Mesenchymal stem cell (in vitro differentiated cells and primary cell): ENCODE measurements at regions not wholly inside any gene's neighbourhood (a gene's known extent, or its start where the extent isn't known, plus 50 kb on each side); places are given as distances from the start of the nearest gene placed in this dataset.
A peak's percentile ranks its signal among the peaks of the same experiment; 100 is the strongest.

Experiments
- DNase-seq: peaks from one replicate; pipeline ENCODE4 v3.0.0-alpha.2; 2013
- H2AFZ ChIP-seq: one replicate; pipeline ENCODE4 v1.6.1; 2013; ENCODE audit warnings: low read depth, mild to moderate bottlenecking, control low read depth, inconsistent platforms, low read length, moderate library complexity
- H2AK5ac ChIP-seq: 2 replicates; pipeline ENCODE4 v1.6.1; 2013; ENCODE audit warnings: low read length, moderate library complexity, mild to moderate bottlenecking, inconsistent platforms; ENCODE audit not compliant: severe bottlenecking
- H2BK120ac ChIP-seq: one replicate; pipeline ENCODE4 v1.6.1; 2013; ENCODE audit warnings: low read depth, mild to moderate bottlenecking, inconsistent platforms, low read length, moderate library complexity
- H2BK12ac ChIP-seq, 2 experiments: one replicate each; pipeline ENCODE4 v1.6.1; 2013; ENCODE audit warnings: inconsistent platforms in 2 of 2, low read length in 2 of 2, mild to moderate bottlenecking in 2 of 2, moderate library complexity in 2 of 2, control low read depth in 1 of 2
- H2BK15ac ChIP-seq: one replicate; pipeline ENCODE4 v1.6.1; 2013; ENCODE audit warnings: mild to moderate bottlenecking, low read depth, inconsistent platforms; ENCODE audit not compliant: poor library complexity, severe bottlenecking
- H2BK5ac ChIP-seq: 2 replicates; pipeline ENCODE4 v1.6.1; 2013; ENCODE audit warnings: low read depth, mild to moderate bottlenecking, low read length, control low read depth, inconsistent platforms; ENCODE audit not compliant: poor library complexity, severe bottlenecking
- H3K14ac ChIP-seq, 2 experiments: one replicate each; pipeline ENCODE4 v1.6.1; 2013; ENCODE audit warnings: inconsistent platforms in 2 of 2, low read length in 2 of 2, control low read depth in 1 of 2, mild to moderate bottlenecking in 1 of 2, moderate library complexity in 1 of 2
- H3K18ac ChIP-seq, 2 experiments: one replicate each; pipeline ENCODE4 v1.6.1; 2013; ENCODE audit warnings: inconsistent platforms in 2 of 2, low read length in 2 of 2, control low read depth in 1 of 2, low read depth in 1 of 2, mild to moderate bottlenecking in 1 of 2
- H3K23ac ChIP-seq, 2 experiments: one replicate each; pipeline ENCODE4 v1.6.1; 2013; ENCODE audit warnings: inconsistent platforms in 2 of 2, low read length in 2 of 2, mild to moderate bottlenecking in 2 of 2, moderate library complexity in 2 of 2, control low read depth in 1 of 2
- H3K27ac ChIP-seq: 2 replicates; pipeline ENCODE4 v1.5.1; 2013; ENCODE audit warnings: mild to moderate bottlenecking, moderate library complexity, low read length, control low read depth, inconsistent platforms; ENCODE audit not compliant: poor library complexity, severe bottlenecking
- H3K27me3 ChIP-seq, 2 experiments: 2 replicates each; pipeline versions ENCODE4 v1.6.1 to v1.7.0; 2013; ENCODE audit warnings: low read length in 2 of 2, mild to moderate bottlenecking in 2 of 2, moderate library complexity in 2 of 2, control low read depth in 1 of 2, inconsistent platforms in 1 of 2; ENCODE audit not compliant: control insufficient read depth in 1 of 2, insufficient read depth in 1 of 2
- H3K36me3 ChIP-seq, 2 experiments: 2 replicates each; pipeline versions ENCODE4 v1.6.1 to v1.7.0; 2013; ENCODE audit warnings: low read length in 2 of 2, control low read depth in 1 of 2, inconsistent platforms in 1 of 2, low read depth in 1 of 2, mild to moderate bottlenecking in 1 of 2; ENCODE audit not compliant: insufficient read depth in 2 of 2, control insufficient read depth in 1 of 2
- H3K4ac ChIP-seq, 2 experiments: one replicate each; pipeline ENCODE4 v1.6.1; 2013; ENCODE audit warnings: inconsistent platforms in 2 of 2, low read length in 2 of 2, mild to moderate bottlenecking in 2 of 2, moderate library complexity in 2 of 2, control low read depth in 1 of 2, low read depth in 1 of 2
- H3K4me1 ChIP-seq: 2 replicates; pipeline ENCODE4 v1.6.1; 2013; ENCODE audit warnings: low read depth, low read length, control low read depth; ENCODE audit not compliant: control insufficient read depth, insufficient read depth
- H3K4me2 ChIP-seq: 2 replicates; pipeline ENCODE4 v1.6.1; 2013; ENCODE audit warnings: low read length, mild to moderate bottlenecking, inconsistent platforms; ENCODE audit not compliant: poor library complexity, severe bottlenecking
- H3K4me3 ChIP-seq, 2 experiments: 2 replicates each; pipeline versions ENCODE4 v1.5.1 to v1.7.0; 2013; ENCODE audit warnings: low read length in 2 of 2, mild to moderate bottlenecking in 2 of 2, control low read depth in 1 of 2, low read depth in 1 of 2; ENCODE audit not compliant: insufficient read depth in 1 of 2
- H3K79me1 ChIP-seq: replicated peaks from 2 replicates; pipeline ENCODE4 v1.6.1; 2013; ENCODE audit warnings: mild to moderate bottlenecking, control low read depth, low read length, inconsistent platforms; ENCODE audit not compliant: poor library complexity, severe bottlenecking
- H3K9ac ChIP-seq: 2 replicates; pipeline ENCODE4 v1.7.0; 2013; ENCODE audit warnings: mild to moderate bottlenecking, low read length, moderate library complexity
- H3K9me3 ChIP-seq: 2 replicates; pipeline ENCODE4 v1.7.0; 2013; ENCODE audit warnings: mild to moderate bottlenecking, low read length; ENCODE audit not compliant: control insufficient read depth
- H4K8ac ChIP-seq: one replicate; pipeline ENCODE4 v1.6.1; 2013; ENCODE audit warnings: inconsistent platforms, mild to moderate bottlenecking, low read length, moderate library complexity
- H4K91ac ChIP-seq: one replicate; pipeline ENCODE4 v1.6.1; 2013; ENCODE audit warnings: mild to moderate bottlenecking, low read length, inconsistent platforms
- WGBS: methylation state at CpG from one replicate; pipeline ENCODE4 v1.1.7; 2013; ENCODE audit warnings: mixed read lengths; 5-methylcytosine and 5-hydroxymethylcytosine counted together

DNA sequence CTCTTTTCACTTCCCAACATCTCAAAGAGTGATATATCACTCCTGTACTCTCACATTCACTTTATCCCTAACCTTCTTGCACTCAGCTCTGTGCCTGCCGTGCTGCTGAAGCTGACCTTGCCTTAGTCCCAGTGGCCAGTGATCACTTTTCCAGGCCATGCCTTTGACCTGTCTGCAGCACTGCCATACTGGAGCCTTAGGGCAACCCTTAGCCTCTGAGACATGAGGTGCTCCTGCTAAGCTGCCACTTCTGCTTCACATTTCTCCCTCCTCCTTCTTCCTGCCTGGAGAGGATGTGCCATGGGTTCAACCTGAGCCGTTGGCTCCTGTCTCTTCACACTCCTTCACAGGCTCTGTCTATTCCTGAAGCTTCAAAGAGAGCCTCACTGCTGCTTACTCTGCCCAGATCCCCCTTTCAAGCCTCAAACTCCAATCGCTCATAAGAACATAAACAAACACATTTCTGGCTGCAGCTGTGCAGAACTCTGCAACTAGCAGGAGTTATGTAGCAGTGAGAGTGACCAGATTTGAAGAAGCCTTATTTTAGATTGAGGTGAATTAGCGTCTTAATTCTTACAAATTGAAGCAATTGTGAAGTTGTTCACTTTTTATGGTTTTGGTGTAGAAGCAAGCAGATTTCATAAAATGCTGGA, 716.2 kb upstream of the FANCL start:
- Histone ChIP-seq H2BK5ac (no peak overlapping the region), H2BK120ac (no peak overlapping the region), H3K4me2 (no peak overlapping the region), H3K4ac (no peak overlapping the region), H3K36me3 (no peaks in the 10 kb centered on the region), H3K14ac (no peak overlapping the region), H3K27me3 (no peaks in the 10 kb centered on the region), H3K9me3 (no peaks in the 10 kb centered on the region), H2AFZ (no peak overlapping the region), H3K79me1 (no peaks in the 10 kb centered on the region), H3K4me1 (no peaks in the 10 kb centered on the region), H3K27ac (no peak overlapping the region), H2AK5ac (no peak overlapping the region), H4K91ac (no peak overlapping the region), H3K18ac (peak overlapping the region in 1 of 2 experiments; percentile 56), H2BK12ac (peak overlapping the region in 1 of 2 experiments; percentile 45), H3K9ac (no peak overlapping the region), H4K8ac (no peak overlapping the region), H2BK15ac (no peak overlapping the region), H3K4me3 (no peak overlapping the region), H3K23ac (no peak overlapping the region)
- DNase-seq, result peak; percentile 28
- WGBS, result 56% methylated on average over 3 of the region's 4 CpGs

DNA sequence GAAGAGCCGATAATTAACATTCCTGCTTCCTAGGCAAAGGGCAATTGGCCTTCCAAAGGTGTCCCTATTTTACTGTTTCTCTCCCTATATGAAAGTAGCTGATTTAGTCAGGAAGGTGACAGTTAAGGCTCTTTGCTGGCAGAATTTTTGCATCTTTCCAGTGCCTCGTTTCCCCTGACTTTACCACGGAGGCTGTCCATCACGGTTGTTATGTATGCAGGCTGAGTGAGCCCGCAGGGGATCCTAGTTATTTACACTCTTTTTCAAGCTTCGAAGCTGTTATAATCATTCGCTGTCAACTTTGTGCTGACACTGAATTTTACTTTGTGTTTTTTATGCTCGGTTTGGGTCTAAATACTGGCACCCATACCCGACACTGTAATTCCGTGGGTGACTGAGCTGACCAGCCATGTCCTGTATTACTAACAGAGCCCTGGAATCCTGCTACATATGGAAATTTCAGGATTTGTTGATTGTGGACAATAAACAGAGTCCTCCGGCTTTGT, 713.8 kb upstream of the FANCL start:
- Histone ChIP-seq H2BK15ac (no peak overlapping the region), H3K4me1 (no peaks in the 10 kb centered on the region)

DNA sequence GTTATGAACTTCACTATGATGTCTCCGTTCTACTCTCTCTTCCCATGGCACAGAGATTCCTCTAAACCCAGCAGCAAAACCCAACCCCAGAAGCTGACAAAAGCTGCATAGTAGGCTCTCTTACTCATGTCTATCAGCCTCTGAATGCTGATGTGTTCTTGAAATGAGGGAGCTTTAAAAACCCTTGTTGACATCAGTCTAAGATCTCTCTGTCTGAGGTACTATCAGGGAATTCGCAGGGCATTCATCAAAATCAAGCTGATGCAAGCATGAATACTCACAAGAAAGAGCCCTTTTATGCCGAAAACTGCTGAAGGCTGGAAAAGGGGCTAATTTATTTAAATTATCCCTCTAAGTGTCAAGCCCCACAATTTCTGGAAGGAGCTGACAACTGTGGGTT, 710.6 kb upstream of the FANCL start:
- H2AFZ ChIP-seq, result no peak overlapping the region
- H3K14ac ChIP-seq, result no peak overlapping the region
- DNase-seq, result no peak
- H2BK15ac ChIP-seq, result no peak overlapping the region
- no peak overlapping the region for H3K4me3 ChIP-seq
- H2BK5ac ChIP-seq, result no peak overlapping the region
- H2AK5ac ChIP-seq, result no peak overlapping the region
- H3K23ac ChIP-seq, result no peak overlapping the region
- no peak overlapping the region for H3K27ac ChIP-seq
- H4K8ac ChIP-seq, result no peak overlapping the region
- H4K91ac ChIP-seq, result no peak overlapping the region
- no peaks in the 10 kb centered on the region for H3K27me3 ChIP-seq
- whole genome bisulfite sequencing, result 97% methylated on average over 2 of the region's 3 CpGs
- H3K79me1 ChIP-seq, result no peaks in the 10 kb centered on the region
- H3K18ac ChIP-seq, result no peak overlapping the region
- no peak overlapping the region for H2BK120ac ChIP-seq
- no peak overlapping the region for H3K4ac ChIP-seq
- no peaks in the 10 kb centered on the region for H3K4me1 ChIP-seq
- no peaks in the 10 kb centered on the region for H3K36me3 ChIP-seq
- no peak overlapping the region for H2BK12ac ChIP-seq
- no peak overlapping the region for H3K9ac ChIP-seq
- no peak overlapping the region for H3K4me2 ChIP-seq
- no peaks in the 10 kb centered on the region for H3K9me3 ChIP-seq

More for the DNA sequence above, 713.8 kb upstream of the FANCL start:
- H3K4ac ChIP-seq, result no peak overlapping the region
- DNase-seq, result no peak
- H3K9ac ChIP-seq, result no peak overlapping the region
- H2BK12ac ChIP-seq, result no peak overlapping the region
- H3K18ac ChIP-seq, result no peak overlapping the region
- no peak overlapping the region for H4K91ac ChIP-seq
- no peak overlapping the region for H2AFZ ChIP-seq
- no peaks in the 10 kb centered on the region for H3K36me3 ChIP-seq
- no peaks in the 10 kb centered on the region for H3K27me3 ChIP-seq
- H3K4me3 ChIP-seq, result no peak overlapping the region
- no peak overlapping the region for H2AK5ac ChIP-seq
- H3K23ac ChIP-seq, result no peak overlapping the region
- H3K79me1 ChIP-seq, result no peaks in the 10 kb centered on the region
- H2BK120ac ChIP-seq, result no peak overlapping the region
- no peak overlapping the region for H3K27ac ChIP-seq
- H4K8ac ChIP-seq, result no peak overlapping the region
- H3K14ac ChIP-seq, result no peak overlapping the region
- WGBS, result 65% methylated on average over 10 of the region's 11 CpGs
- H3K9me3 ChIP-seq, result no peaks in the 10 kb centered on the region
- H2BK5ac ChIP-seq, result no peak overlapping the region
- no peak overlapping the region for H3K4me2 ChIP-seq

DNA sequence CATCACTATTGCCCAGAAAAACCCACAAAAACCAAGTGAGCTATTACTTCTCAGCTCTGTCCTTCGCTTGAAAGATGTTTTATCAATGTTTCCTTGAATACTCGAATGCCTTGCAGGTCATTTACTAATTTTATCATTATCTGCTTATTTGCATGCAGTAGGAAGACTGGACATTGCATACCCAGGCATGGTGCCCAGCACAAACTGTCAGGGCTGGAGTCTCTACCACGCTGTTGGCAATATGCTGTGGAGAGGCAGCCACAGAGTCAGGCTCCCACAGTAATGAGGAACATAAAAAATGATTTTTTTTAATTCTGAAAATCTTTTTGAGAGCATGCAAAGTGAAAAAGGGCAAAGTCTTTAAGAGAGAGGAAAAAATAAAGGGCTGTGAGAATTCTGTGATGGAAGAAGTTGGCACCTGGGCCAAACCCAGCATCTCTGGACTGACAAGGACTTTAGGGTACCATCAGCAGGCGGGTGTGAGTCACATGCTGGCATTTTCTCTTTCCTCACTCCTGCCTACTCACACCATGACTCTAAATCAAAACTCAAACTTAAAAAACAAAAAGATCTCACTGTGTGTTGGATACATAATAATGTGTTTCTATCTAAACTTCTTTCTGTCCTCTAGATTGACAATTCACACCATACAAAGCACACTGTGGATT, 709.8 kb upstream of the FANCL start:
- no peak overlapping the region for H2BK120ac ChIP-seq
- no peaks in the 10 kb centered on the region for H3K27me3 ChIP-seq
- no peak overlapping the region for H2BK12ac ChIP-seq
- DNase-seq, result no peak
- H3K36me3 ChIP-seq, result no peaks in the 10 kb centered on the region
- no peaks in the 10 kb centered on the region for H3K4me1 ChIP-seq
- H3K4ac ChIP-seq, result no peak overlapping the region
- 86% methylated on average over 4 of the region's 4 CpGs for WGBS
- H3K79me1 ChIP-seq, result no peaks in the 10 kb centered on the region
- no peak overlapping the region for H4K8ac ChIP-seq
- H3K9ac ChIP-seq, result no peak overlapping the region
- H2BK5ac ChIP-seq, result no peak overlapping the region
- no peak overlapping the region for H3K27ac ChIP-seq
- peak overlapping the region in 1 of 2 experiments; percentile 23 for H3K18ac ChIP-seq
- no peak overlapping the region for H3K4me3 ChIP-seq
- H2AK5ac ChIP-seq, result no peak overlapping the region
- no peak overlapping the region for H3K4me2 ChIP-seq
- no peak overlapping the region for H2AFZ ChIP-seq
- no peaks in the 10 kb centered on the region for H3K9me3 ChIP-seq
- no peak overlapping the region for H2BK15ac ChIP-seq
- no peak overlapping the region for H3K23ac ChIP-seq
- no peak overlapping the region for H4K91ac ChIP-seq
- no peak overlapping the region for H3K14ac ChIP-seq
